ENCODE measurements at regions not wholly inside any gene's neighbourhood (a gene's known extent, or its start where the extent isn't known, plus 50 kb on each side); places are given as distances from the start of the nearest gene placed in this dataset.

DNA sequence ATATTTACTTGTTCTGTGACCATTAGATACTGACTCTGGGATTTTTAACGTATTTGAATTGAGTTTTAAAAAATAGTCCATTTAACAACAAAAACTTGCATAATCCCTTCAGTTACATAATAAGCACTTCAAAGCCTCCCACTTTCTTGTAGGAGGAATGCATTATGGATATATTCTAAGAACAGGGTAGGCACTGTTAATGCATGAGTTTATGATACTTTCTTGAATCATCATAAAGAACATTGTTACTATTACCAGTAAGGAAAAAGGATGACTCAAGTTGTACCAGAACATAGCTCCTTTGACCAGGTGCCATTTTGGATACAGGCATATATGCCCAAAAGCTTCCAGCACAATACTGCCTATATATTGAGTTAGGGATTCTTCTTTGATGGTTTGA is 671.4 kb downstream of the GALC start:
- no peak for DNase-seq
- H3K27me3 ChIP-seq (ENCODE audit: control insufficient read depth, insufficient read depth, low read length), result no peaks in the 10 kb centered on the region
- intact Hi-C loops (cut with micrococcal nuclease), result no loop called here
- H2BK5ac ChIP-seq (ENCODE audit: low read depth, low read length, poor library complexity, severe bottlenecking), result no peak overlapping the region
- no peaks in the 10 kb centered on the region for H3K9me1 ChIP-seq (ENCODE audit: insufficient read depth, low read length)
- ChIA-PET POLR2A (ENCODE audit: unreplicated experiment) (no interaction called here), CTCF (no interaction called here)
- no peak overlapping the region for H3K23ac ChIP-seq (ENCODE audit: low read depth, low read length)
- H2AK9ac ChIP-seq (replicated peaks; ENCODE audit: low read depth, low read length, poor library complexity), result no peak overlapping the region
- no peak for ATAC-seq (ENCODE audit: low read depth)
- dilution Hi-C loops (cut with HindIII; ENCODE audit: low sequenced_read_pairs, unreplicated experiment), result no loop called here
- no peak overlapping the region for H3K27ac ChIP-seq (ENCODE audit: insufficient read depth, low read length)
- no peak overlapping the region for H3K4ac ChIP-seq (ENCODE audit: low read depth, low read length)
- peaks cover 2% of the 10 kb centered on the region; the same call in 1 of the 2 replicates for H3K9me3 ChIP-seq (ENCODE audit: control insufficient read depth, insufficient read depth, low read length)
- H4K91ac ChIP-seq (ENCODE audit: insufficient read depth, low read depth, low read length), result no peak overlapping the region
- H3K18ac ChIP-seq (ENCODE audit: low read depth, low read length), result no peak overlapping the region
- H2BK120ac ChIP-seq (ENCODE audit: low read depth, low read length), result no peak overlapping the region
- TF ChIP-seq RCOR1 (IDR thresholded peaks at IDR 0.05; ENCODE audit: insufficient replicate concordance, low read length), result no peak
- TF ChIP-seq, protein P1, sequence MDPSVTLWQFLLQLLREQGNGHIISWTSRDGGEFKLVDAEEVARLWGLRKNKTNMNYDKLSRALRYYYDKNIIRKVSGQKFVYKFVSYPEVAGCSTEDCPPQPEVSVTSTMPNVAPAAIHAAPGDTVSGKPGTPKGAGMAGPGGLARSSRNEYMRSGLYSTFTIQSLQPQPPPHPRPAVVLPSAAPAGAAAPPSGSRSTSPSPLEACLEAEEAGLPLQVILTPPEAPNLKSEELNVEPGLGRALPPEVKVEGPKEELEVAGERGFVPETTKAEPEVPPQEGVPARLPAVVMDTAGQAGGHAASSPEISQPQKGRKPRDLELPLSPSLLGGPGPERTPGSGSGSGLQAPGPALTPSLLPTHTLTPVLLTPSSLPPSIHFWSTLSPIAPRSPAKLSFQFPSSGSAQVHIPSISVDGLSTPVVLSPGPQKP (IDR thresholded peaks at IDR 0.05; ENCODE audit: borderline replicate concordance, low read depth, low read length), result no peak
- no peak for TF ChIP-seq RAD21 (IDR thresholded peaks at IDR 0.05; ENCODE audit: low read length)
- no peak for TF ChIP-seq MAZ (IDR thresholded peaks at IDR 0.05; ENCODE audit: borderline replicate concordance, low read depth, low read length)
- TF ChIP-seq POLR2A (IDR thresholded peaks at IDR 0.05; ENCODE audit: low read depth, low read length), result no peak
- no peak for TF ChIP-seq BHLHE40 (IDR thresholded peaks at IDR 0.05; ENCODE audit: low read depth, low read length)
- TF ChIP-seq RFX5 (IDR thresholded peaks at IDR 0.05; ENCODE audit: low read depth, low read length), result no peak
- TF ChIP-seq, protein P2, sequence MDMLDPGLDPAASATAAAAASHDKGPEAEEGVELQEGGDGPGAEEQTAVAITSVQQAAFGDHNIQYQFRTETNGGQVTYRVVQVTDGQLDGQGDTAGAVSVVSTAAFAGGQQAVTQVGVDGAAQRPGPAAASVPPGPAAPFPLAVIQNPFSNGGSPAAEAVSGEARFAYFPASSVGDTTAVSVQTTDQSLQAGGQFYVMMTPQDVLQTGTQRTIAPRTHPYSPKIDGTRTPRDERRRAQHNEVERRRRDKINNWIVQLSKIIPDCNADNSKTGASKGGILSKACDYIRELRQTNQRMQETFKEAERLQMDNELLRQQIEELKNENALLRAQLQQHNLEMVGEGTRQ (IDR thresholded peaks at IDR 0.05; ENCODE audit: low read depth, low read length), result no peak
- no peak for TF ChIP-seq MXI1 (IDR thresholded peaks at IDR 0.05; ENCODE audit: borderline replicate concordance, low read depth, low read length)
- TF ChIP-seq CHD1 (IDR thresholded peaks at IDR 0.05; ENCODE audit: low read depth, low read length), result no peak
- TF ChIP-seq MAFK (IDR thresholded peaks at IDR 0.05; ENCODE audit: low read depth, low read length), result no peak
- no peak for TF ChIP-seq SMC3 (IDR thresholded peaks at IDR 0.05; ENCODE audit: low read depth, low read length)
- no peak for TF ChIP-seq CTCF (conservative IDR thresholded peaks at IDR 0.05; ENCODE audit: low read depth, low read length)
- no peak for TF ChIP-seq NFE2L2 (IDR thresholded peaks at IDR 0.05; ENCODE audit: low read depth, low read length)
- no peak for TF ChIP-seq FOS (IDR thresholded peaks at IDR 0.05; ENCODE audit: low read depth, low read length)
- TF ChIP-seq CEBPB (IDR thresholded peaks at IDR 0.05; ENCODE audit: low read depth, low read length), result no peak
- H3K4me1 ChIP-seq (ENCODE audit: control insufficient read depth, insufficient read depth, low read length), result no peaks in the 10 kb centered on the region
- no peak overlapping the region for H2BK20ac ChIP-seq (ENCODE audit: low read depth, low read length)
- H4K20me1 ChIP-seq (ENCODE audit: insufficient read depth, low read length), result no peaks in the 10 kb centered on the region
- no peak overlapping the region for H2BK15ac ChIP-seq (ENCODE audit: low read depth, low read length)
- no peaks in the 10 kb centered on the region for H3K36me3 ChIP-seq (ENCODE audit: control insufficient read depth, insufficient read depth, low read length)
- H4K8ac ChIP-seq (ENCODE audit: low read depth in 2 of 2, low read length in 2 of 2), result no peak overlapping the region
- H3K9ac ChIP-seq (ENCODE audit: low read depth, low read length), result no peak overlapping the region
- no peak overlapping the region for H4K5ac ChIP-seq (ENCODE audit: low read depth, low read length)
- no peak overlapping the region for H2AFZ ChIP-seq (replicated peaks; ENCODE audit: low read length, poor library complexity)
- H3K56ac ChIP-seq (ENCODE audit: extremely low read depth, insufficient read depth, low read length), result no peak overlapping the region
- WGBS, 2 experiments (ENCODE audit: extremely low coverage in 2 of 2, insufficient read length in 1 of 2), result no CpG with 5 or more reads among the region's 1 CpG
- in situ Hi-C loops (cut with MboI; ENCODE audit: low sequenced_read_pairs), result no loop called here
- H3K14ac ChIP-seq (replicated peaks; ENCODE audit: low read depth, low read length), result no peak overlapping the region
- no peak overlapping the region for H3K4me3 ChIP-seq (ENCODE audit: insufficient read depth, low read depth, low read length)
- H3K79me1 ChIP-seq (ENCODE audit: low read depth in 1 of 2, low read length in 2 of 2), result no peaks in the 10 kb centered on the region
- BruUV-seq (replicated peaks), result no TSS peak
- H3K4me2 ChIP-seq (ENCODE audit: low read depth, low read length), result no peak overlapping the region
- no peak overlapping the region for H2AK5ac ChIP-seq (ENCODE audit: low read depth, low read length)

Measured in IMR-90 (cell line).